ENCODE measurements at regions not wholly inside any gene's neighbourhood (a gene's known extent, or its start where the extent isn't known, plus 50 kb on each side); places are given as distances from the start of the nearest gene placed in this dataset.
"Not testable (repeated sequence)": the region's sequence is repeated elsewhere in the genome, so short reads cannot be mapped to it uniquely, and the experiment has no call there.

- H3K4me3 ChIP-seq (ENCODE audit: low read length); H3K9ac ChIP-seq (ENCODE audit: low read length); H2BK120ac ChIP-seq (ENCODE audit: low read depth, low read length); H3K23ac ChIP-seq (ENCODE audit: low read length); H3K79me2 ChIP-seq (ENCODE audit: control insufficient read depth, insufficient read depth, low read length); H3K4me2 ChIP-seq (ENCODE audit: low read length); H4K5ac ChIP-seq (ENCODE audit: low read length); H2BK15ac ChIP-seq (replicated peaks; ENCODE audit: low read depth); H3K4me1 ChIP-seq (ENCODE audit: control insufficient read depth, low read depth, low read length); H2BK5ac ChIP-seq (ENCODE audit: low read length); H3K56ac ChIP-seq (ENCODE audit: low read length); H2AK5ac ChIP-seq (ENCODE audit: low read length); H3K27me3 ChIP-seq (ENCODE audit: insufficient read depth, low read length, poor library complexity); H3K18ac ChIP-seq (ENCODE audit: low read length); H3K79me1 ChIP-seq (ENCODE audit: low read length); H4K8ac ChIP-seq (ENCODE audit: low read depth, low read length); H3K36me3 ChIP-seq (ENCODE audit: control insufficient read depth, insufficient read depth, low read length): not testable (repeated sequence)
- no CpG with 5 or more reads among the region's 6 CpGs for WGBS (ENCODE audit: extremely low coverage, insufficient coverage, low lambda C conversion rate)
- H3K27ac ChIP-seq (ENCODE audit: low read depth, low read length): peak overlapping the region; percentile 78
- H3K4ac ChIP-seq (ENCODE audit: low read depth, low read length): peak overlapping the region; percentile 48
- DNase-seq: peak; percentile 81
Measured at GRCh38 chr2:153593086-153593485, 114.5 kb upstream of the RPRM start.

- H3K56ac ChIP-seq (ENCODE audit: low read length): no peak overlapping the region
- H3K4me3 ChIP-seq (ENCODE audit: low read length): no peak overlapping the region
- H3K18ac ChIP-seq (ENCODE audit: low read length): no peak overlapping the region
- no peak overlapping the region for H2AK5ac ChIP-seq (ENCODE audit: low read length)
- no peaks in the 10 kb centered on the region for H3K36me3 ChIP-seq (ENCODE audit: control insufficient read depth, insufficient read depth, low read length)
- no peak overlapping the region for H2BK5ac ChIP-seq (ENCODE audit: low read length)
- peak; percentile 45 for DNase-seq
- H3K27me3 ChIP-seq (ENCODE audit: insufficient read depth, low read length, poor library complexity): no peaks in the 10 kb centered on the region
- no peak overlapping the region for H3K27ac ChIP-seq (ENCODE audit: low read depth, low read length)
- no peaks in the 10 kb centered on the region for H3K79me1 ChIP-seq (ENCODE audit: low read length)
- H3K9ac ChIP-seq (ENCODE audit: low read length): no peak overlapping the region
- H4K5ac ChIP-seq (ENCODE audit: low read length): no peak overlapping the region
- H2BK15ac ChIP-seq (replicated peaks; ENCODE audit: low read depth): no peak overlapping the region
- H3K4me2 ChIP-seq (ENCODE audit: low read length): no peak overlapping the region
- no peaks in the 10 kb centered on the region for H3K4me1 ChIP-seq (ENCODE audit: control insufficient read depth, low read depth, low read length)
- no peaks in the 10 kb centered on the region for H3K79me2 ChIP-seq (ENCODE audit: control insufficient read depth, insufficient read depth, low read length)
- no peak overlapping the region for H4K8ac ChIP-seq (ENCODE audit: low read depth, low read length)
- H3K23ac ChIP-seq (ENCODE audit: low read length): no peak overlapping the region
- H3K4ac ChIP-seq (ENCODE audit: low read depth, low read length): no peak overlapping the region
- no peak overlapping the region for H2BK120ac ChIP-seq (ENCODE audit: low read depth, low read length)
Measured at GRCh38 chr2:153595939-153596338, 117.4 kb upstream of the RPRM start.

- Histone ChIP-seq H2AK5ac (ENCODE audit: low read length) (no peak overlapping the region), H2BK5ac (ENCODE audit: low read length) (no peak overlapping the region), H3K36me3 (ENCODE audit: control insufficient read depth, insufficient read depth, low read length) (no peaks in the 10 kb centered on the region), H2BK120ac (ENCODE audit: low read depth, low read length) (no peak overlapping the region), H3K27me3 (ENCODE audit: insufficient read depth, low read length, poor library complexity) (no peaks in the 10 kb centered on the region), H3K4me2 (ENCODE audit: low read length) (no peak overlapping the region), H2BK15ac (replicated peaks; ENCODE audit: low read depth) (no peak overlapping the region), H3K79me1 (ENCODE audit: low read length) (no peaks in the 10 kb centered on the region), H3K23ac (ENCODE audit: low read length) (no peak overlapping the region), H3K56ac (ENCODE audit: low read length) (no peak overlapping the region), H3K4me3 (ENCODE audit: low read length) (no peak overlapping the region), H3K4me1 (ENCODE audit: control insufficient read depth, low read depth, low read length) (peaks cover 1% of the 10 kb centered on the region), H3K9ac (ENCODE audit: low read length) (no peak overlapping the region), H4K8ac (ENCODE audit: low read depth, low read length) (no peak overlapping the region), H3K4ac (ENCODE audit: low read depth, low read length) (no peak overlapping the region), H3K27ac (ENCODE audit: low read depth, low read length) (no peak overlapping the region), H3K79me2 (ENCODE audit: control insufficient read depth, insufficient read depth, low read length) (no peaks in the 10 kb centered on the region), H4K5ac (ENCODE audit: low read length) (no peak overlapping the region), H3K18ac (ENCODE audit: low read length) (no peak overlapping the region)
- DNase-seq: no peak
- WGBS (ENCODE audit: extremely low coverage, insufficient coverage, low lambda C conversion rate): no CpG with 5 or more reads among the region's 3 CpGs
Measured at GRCh38 chr2:153601812-153602211, 123.2 kb upstream of the RPRM start.

GRCh38 chr2:153604133-153604532 is 125.6 kb upstream of the RPRM start:
- no peak overlapping the region for H4K5ac ChIP-seq (ENCODE audit: low read length)
- no peak overlapping the region for H3K27ac ChIP-seq (ENCODE audit: low read depth, low read length)
- no peaks in the 10 kb centered on the region for H3K79me1 ChIP-seq (ENCODE audit: low read length)
- H2AK5ac ChIP-seq (ENCODE audit: low read length): no peak overlapping the region
- H3K27me3 ChIP-seq (ENCODE audit: insufficient read depth, low read length, poor library complexity): no peaks in the 10 kb centered on the region
- H4K8ac ChIP-seq (ENCODE audit: low read depth, low read length): no peak overlapping the region
- H3K4me2 ChIP-seq (ENCODE audit: low read length): no peak overlapping the region
- H2BK15ac ChIP-seq (replicated peaks; ENCODE audit: low read depth): no peak overlapping the region
- H2BK120ac ChIP-seq (ENCODE audit: low read depth, low read length): no peak overlapping the region
- no peak overlapping the region for H3K4ac ChIP-seq (ENCODE audit: low read depth, low read length)
- no peak overlapping the region for H3K23ac ChIP-seq (ENCODE audit: low read length)
- H3K56ac ChIP-seq (ENCODE audit: low read length): no peak overlapping the region
- WGBS (ENCODE audit: extremely low coverage, insufficient coverage, low lambda C conversion rate): no CpG with 5 or more reads among the region's 1 CpG
- peaks cover 1% of the 10 kb centered on the region for H3K4me1 ChIP-seq (ENCODE audit: control insufficient read depth, low read depth, low read length)
- H3K79me2 ChIP-seq (ENCODE audit: control insufficient read depth, insufficient read depth, low read length): no peaks in the 10 kb centered on the region
- H2BK5ac ChIP-seq (ENCODE audit: low read length): no peak overlapping the region
- H3K9ac ChIP-seq (ENCODE audit: low read length): no peak overlapping the region
- no peak overlapping the region for H3K18ac ChIP-seq (ENCODE audit: low read length)
- DNase-seq: peak; percentile 21
- H3K4me3 ChIP-seq (ENCODE audit: low read length): no peak overlapping the region
- H3K36me3 ChIP-seq (ENCODE audit: control insufficient read depth, insufficient read depth, low read length): no peaks in the 10 kb centered on the region

- no peak overlapping the region for H3K56ac ChIP-seq (ENCODE audit: low read length)
- H3K36me3 ChIP-seq (ENCODE audit: control insufficient read depth, insufficient read depth, low read length): no peaks in the 10 kb centered on the region
- H4K8ac ChIP-seq (ENCODE audit: low read depth, low read length): no peak overlapping the region
- no peak for DNase-seq
- H3K9ac ChIP-seq (ENCODE audit: low read length): no peak overlapping the region
- no peaks in the 10 kb centered on the region for H3K79me1 ChIP-seq (ENCODE audit: low read length)
- H3K18ac ChIP-seq (ENCODE audit: low read length): no peak overlapping the region
- no peaks in the 10 kb centered on the region for H3K79me2 ChIP-seq (ENCODE audit: control insufficient read depth, insufficient read depth, low read length)
- no peak overlapping the region for H3K27ac ChIP-seq (ENCODE audit: low read depth, low read length)
- no peak overlapping the region for H2BK5ac ChIP-seq (ENCODE audit: low read length)
- no peak overlapping the region for H2AK5ac ChIP-seq (ENCODE audit: low read length)
- H3K27me3 ChIP-seq (ENCODE audit: insufficient read depth, low read length, poor library complexity): no peaks in the 10 kb centered on the region
- H4K5ac ChIP-seq (ENCODE audit: low read length): no peak overlapping the region
- H2BK120ac ChIP-seq (ENCODE audit: low read depth, low read length): peak overlapping the region; percentile 24
- no peak overlapping the region for H3K23ac ChIP-seq (ENCODE audit: low read length)
- H2BK15ac ChIP-seq (replicated peaks; ENCODE audit: low read depth): no peak overlapping the region
- H3K4me2 ChIP-seq (ENCODE audit: low read length): no peak overlapping the region
- WGBS (ENCODE audit: extremely low coverage, insufficient coverage, low lambda C conversion rate): 100% methylated on average over 1 of the region's 3 CpGs
- peaks cover 1% of the 10 kb centered on the region for H3K4me1 ChIP-seq (ENCODE audit: control insufficient read depth, low read depth, low read length)
- H3K4me3 ChIP-seq (ENCODE audit: low read length): no peak overlapping the region
- H3K4ac ChIP-seq (ENCODE audit: low read depth, low read length): no peak overlapping the region
Measured at GRCh38 chr2:153606623-153607022, 128.1 kb upstream of the RPRM start.

GRCh38 chr2:153622285-153622684 is 143.7 kb upstream of the RPRM start:
- Histone ChIP-seq H3K56ac (ENCODE audit: low read length) (no peak overlapping the region), H3K4me3 (ENCODE audit: low read length) (no peak overlapping the region), H3K4me1 (ENCODE audit: control insufficient read depth, low read depth, low read length) (no peaks in the 10 kb centered on the region), H4K5ac (ENCODE audit: low read length) (no peak overlapping the region), H3K18ac (ENCODE audit: low read length) (no peak overlapping the region), H3K23ac (ENCODE audit: low read length) (no peak overlapping the region), H3K27me3 (ENCODE audit: insufficient read depth, low read length, poor library complexity) (no peaks in the 10 kb centered on the region), H3K79me1 (ENCODE audit: low read length) (no peaks in the 10 kb centered on the region), H3K27ac (ENCODE audit: low read depth, low read length) (no peak overlapping the region), H2AK5ac (ENCODE audit: low read length) (no peak overlapping the region), H3K36me3 (ENCODE audit: control insufficient read depth, insufficient read depth, low read length) (no peaks in the 10 kb centered on the region), H3K79me2 (ENCODE audit: control insufficient read depth, insufficient read depth, low read length) (no peaks in the 10 kb centered on the region), H3K9ac (ENCODE audit: low read length) (no peak overlapping the region), H3K4ac (ENCODE audit: low read depth, low read length) (no peak overlapping the region), H2BK15ac (replicated peaks; ENCODE audit: low read depth) (no peak overlapping the region), H2BK120ac (ENCODE audit: low read depth, low read length) (no peak overlapping the region), H2BK5ac (ENCODE audit: low read length) (no peak overlapping the region), H4K8ac (ENCODE audit: low read depth, low read length) (no peak overlapping the region), H3K4me2 (ENCODE audit: low read length) (no peak overlapping the region)
- no CpG with 5 or more reads among the region's 4 CpGs for WGBS (ENCODE audit: extremely low coverage, insufficient coverage, low lambda C conversion rate)
- DNase-seq: peak; percentile 36
